VCaP (cell line): ENCODE measurements at regions not wholly inside any gene's neighbourhood (a gene's known extent, or its start where the extent isn't known, plus 50 kb on each side); places are given as distances from the start of the nearest gene placed in this dataset.

ENCODE experiments used
- H3K27ac ChIP-seq: fragments of 450-650 bp; 2 replicates; pipeline ENCODE4 v1.5.1; 2017
- TF ChIP-seq, protein P1 (sequence below): fragments of 450-650 bp; conservative IDR thresholded peaks from 2 replicates; pipeline ENCODE4 v1.5.1; 2017; ENCODE audit warnings: mild to moderate bottlenecking, moderate library complexity

DNA sequence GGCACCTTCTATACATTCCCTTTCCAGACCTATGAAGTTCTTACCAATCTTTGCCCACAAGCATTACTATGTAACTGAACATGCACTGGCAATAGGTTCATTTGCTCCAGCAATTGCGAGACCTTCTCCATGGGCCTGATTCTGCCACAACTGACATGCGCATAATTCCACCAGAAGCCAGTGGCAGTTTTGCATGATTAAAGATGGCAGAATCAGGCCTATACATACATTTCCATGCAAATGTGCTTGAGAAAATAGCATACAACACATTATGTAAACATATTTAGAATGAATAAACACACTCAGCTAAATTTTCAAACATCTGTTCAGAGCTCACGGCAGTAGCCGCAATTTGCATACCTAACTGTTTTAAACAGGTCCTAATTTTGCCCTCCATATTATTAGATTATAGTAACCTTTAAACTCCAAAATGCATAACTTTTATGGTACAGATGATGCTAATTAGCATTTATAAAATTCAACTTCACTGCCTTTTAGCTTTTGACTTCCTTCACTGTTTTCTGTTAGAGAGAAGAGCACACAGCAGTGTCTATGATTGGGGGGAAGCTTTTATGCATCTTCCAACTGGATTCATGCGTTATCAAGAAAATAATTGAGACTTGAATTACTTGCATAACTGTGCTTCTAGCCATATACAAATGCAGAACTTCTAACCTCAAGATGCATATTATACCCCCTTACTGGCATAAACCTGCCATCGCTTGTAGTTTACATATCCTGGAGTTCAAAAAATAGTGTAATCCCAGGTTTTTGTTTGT, 155.3 kb upstream of the CDH19 start:
- TF ChIP-seq, protein P1, sequence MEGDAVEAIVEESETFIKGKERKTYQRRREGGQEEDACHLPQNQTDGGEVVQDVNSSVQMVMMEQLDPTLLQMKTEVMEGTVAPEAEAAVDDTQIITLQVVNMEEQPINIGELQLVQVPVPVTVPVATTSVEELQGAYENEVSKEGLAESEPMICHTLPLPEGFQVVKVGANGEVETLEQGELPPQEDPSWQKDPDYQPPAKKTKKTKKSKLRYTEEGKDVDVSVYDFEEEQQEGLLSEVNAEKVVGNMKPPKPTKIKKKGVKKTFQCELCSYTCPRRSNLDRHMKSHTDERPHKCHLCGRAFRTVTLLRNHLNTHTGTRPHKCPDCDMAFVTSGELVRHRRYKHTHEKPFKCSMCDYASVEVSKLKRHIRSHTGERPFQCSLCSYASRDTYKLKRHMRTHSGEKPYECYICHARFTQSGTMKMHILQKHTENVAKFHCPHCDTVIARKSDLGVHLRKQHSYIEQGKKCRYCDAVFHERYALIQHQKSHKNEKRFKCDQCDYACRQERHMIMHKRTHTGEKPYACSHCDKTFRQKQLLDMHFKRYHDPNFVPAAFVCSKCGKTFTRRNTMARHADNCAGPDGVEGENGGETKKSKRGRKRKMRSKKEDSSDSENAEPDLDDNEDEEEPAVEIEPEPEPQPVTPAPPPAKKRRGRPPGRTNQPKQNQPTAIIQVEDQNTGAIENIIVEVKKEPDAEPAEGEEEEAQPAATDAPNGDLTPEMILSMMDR = no peak
- no peak overlapping the region for H3K27ac ChIP-seq

DNA sequence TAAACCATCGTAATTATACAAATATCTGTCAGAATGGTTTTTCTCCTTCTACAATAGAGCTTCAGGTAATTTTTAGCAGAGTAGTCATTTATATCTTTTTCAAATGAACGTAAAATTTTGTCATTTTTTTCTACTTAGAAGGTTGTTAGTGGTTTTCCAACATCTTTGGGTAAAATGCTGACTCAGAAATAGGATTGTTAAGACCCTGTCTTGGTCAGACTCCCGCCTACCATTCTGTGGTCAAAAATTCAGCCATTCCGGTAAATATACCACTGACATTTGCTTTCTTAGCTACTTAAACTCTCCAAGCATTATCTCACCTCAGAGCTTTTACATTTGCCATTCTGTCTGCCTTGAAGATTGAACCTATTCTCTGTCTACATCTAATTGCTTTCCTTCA, 154.1 kb upstream of the CDH19 start:
- TF ChIP-seq, protein P1 = no peak
- no peak overlapping the region for H3K27ac ChIP-seq

DNA sequence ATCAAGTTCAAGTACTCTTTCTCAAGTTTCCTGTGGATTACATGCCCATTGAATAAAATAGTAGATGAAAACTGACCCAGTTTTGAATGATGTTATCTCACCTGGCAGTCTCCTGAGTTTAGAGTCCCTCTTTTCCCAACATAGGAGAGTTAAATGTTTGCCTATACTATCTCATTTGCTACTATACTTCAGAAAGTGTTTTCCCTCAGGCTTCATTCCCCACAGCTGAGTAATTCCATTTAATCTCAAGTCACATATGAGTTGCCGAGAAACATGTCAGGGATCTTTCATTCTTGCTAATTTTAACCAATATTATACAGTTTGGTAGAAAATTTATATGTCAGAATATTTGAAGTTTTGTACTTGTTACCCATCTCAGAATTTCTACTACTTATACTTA, 150.4 kb upstream of the CDH19 start:
- TF ChIP-seq, protein P1 = no peak
- H3K27ac ChIP-seq = no peak overlapping the region

DNA sequence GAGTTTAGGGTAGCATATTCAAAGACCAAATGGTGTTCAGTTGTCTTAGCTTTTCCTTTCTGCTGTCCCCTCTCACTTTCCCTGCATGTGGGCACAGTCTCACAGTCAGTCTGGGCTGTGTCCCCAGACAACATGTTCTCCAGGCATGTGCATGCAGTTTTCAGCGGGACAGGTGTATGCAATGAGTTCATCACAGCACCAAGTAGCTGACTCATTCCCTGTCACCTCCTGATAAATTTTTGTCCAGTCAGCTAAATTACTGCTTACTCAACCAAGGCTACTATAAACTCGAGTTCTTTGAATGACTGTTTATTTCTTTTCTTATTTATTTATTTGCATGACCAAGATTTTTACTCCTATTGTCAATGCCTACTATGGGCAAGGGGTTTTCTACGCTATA, 148.8 kb upstream of the CDH19 start:
- TF ChIP-seq, protein P1 = no peak

DNA sequence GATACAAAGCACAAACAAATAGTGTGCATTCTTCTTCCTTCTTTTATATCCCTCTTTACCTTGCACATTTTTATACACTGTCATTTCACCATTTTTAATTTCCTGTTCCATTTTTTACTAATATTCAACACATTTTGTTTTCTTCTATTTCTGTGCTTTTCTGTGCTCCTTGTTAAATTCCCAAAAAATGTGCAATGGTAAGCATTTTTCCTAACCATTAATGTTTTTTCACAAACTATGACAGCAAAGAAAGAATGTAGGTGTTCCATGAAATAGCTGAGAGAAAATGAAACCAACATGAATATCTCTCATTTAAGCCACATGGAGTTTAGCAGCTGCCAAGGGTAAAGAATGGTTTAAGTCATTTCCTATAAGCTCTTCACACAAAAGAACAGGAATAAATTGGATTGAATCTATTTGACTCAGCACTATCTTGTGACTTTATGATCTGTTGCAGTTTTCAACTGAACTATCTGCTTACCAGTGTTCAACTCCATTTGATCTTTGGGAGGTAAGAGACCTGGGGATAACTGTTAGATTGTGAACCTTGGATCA, 145.7 kb upstream of the CDH19 start:
- TF ChIP-seq, protein P1 = no peak
- no peak overlapping the region for H3K27ac ChIP-seq

More for the DNA sequence above, 148.8 kb upstream of the CDH19 start:
- H3K27ac ChIP-seq = no peak overlapping the region

DNA sequence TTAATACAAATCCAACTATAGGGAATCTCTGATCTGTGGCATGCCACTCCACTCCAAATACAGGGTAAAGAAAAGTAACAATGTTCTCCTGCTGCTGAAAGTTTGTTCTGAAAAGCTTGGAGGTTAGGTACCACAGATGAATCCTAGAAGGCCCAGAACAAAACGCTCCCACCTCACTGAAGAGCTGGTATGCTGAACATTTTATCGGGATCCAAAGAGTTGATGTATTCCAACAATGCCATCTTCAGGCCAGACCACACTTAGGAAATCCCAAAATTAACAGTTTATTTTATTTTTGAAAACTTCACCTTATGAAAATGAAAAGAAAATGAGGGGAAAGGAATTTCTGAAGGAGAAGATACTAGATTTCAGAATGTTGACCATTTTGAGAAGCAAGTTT, 145.1 kb upstream of the CDH19 start:
- no peak overlapping the region for H3K27ac ChIP-seq
- TF ChIP-seq, protein P1 = peak; percentile 35; the same call in 1 of the 2 replicates

DNA sequence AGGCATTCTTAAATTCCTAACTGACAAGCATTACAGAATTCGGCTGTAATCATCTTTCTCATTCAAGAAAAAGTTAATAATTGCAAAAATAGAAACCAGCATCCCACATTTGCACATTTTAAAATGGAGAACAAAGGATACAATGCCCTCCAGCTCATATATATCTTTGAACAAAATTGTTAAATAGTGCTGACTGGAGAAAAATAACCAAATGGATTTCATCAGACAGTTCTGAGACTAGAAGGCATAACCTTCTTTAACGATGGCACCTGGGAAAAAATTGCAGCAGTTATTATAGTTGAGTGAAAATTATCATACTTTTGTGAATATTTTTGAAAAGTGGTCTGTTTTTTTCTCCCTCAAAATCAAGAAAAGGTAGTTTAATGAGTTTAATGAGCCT, 138.9 kb upstream of the CDH19 start:
- no peak overlapping the region for H3K27ac ChIP-seq
- TF ChIP-seq, protein P1 = no peak
